NCI-H1105 treated with DMSO at 0.1 percent for 48 hours (cell line): ENCODE measurements at regions not wholly inside any gene's neighbourhood (a gene's known extent, or its start where the extent isn't known, plus 50 kb on each side); places are given as distances from the start of the nearest gene placed in this dataset.

Source experiments
- DNase-seq: peaks from one replicate; lab custom pipeline; 2025; lab: John Stamatoyannopoulos, UW

DNA sequence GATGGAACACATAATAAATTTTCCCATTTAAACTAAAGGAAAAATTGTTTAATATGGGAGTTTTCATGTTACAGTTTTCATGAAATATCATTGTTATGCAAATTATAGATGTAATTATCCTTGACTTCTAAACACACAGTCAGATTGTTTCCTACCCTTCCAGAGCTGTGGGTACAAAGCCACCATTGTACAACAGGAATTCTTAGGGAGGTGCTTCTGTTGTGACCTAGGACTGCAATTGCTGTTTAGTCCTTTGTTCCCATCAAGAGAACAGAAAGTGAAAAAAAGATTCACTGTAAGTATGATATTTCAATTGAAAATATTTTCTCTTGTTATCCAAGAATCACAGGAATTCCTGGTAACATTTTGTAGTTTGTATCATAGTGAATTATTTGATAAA is 455.3 kb upstream of the NAALADL2 start:
- DNase-seq: no peak

DNA sequence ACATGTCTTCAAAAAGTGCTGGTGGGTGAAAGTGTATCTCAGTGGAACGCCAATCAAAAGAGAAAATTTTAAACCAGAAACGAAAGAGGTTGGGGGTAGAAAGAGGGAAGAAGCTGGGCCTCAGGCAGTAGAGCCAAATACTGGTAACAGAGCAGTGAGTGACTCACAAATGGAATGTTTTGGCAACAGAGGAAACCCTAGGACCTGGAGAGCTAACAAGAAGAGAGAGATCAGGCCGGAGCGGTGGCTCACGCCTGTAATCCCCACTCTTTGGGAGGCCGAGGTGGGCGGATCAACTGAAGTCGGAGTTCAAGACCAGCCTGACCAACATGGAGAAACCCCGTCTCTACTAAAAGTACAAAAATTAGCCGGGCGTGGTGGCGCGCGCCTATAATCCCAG is 450.8 kb upstream of the NAALADL2 start:
- no peak for DNase-seq

DNA sequence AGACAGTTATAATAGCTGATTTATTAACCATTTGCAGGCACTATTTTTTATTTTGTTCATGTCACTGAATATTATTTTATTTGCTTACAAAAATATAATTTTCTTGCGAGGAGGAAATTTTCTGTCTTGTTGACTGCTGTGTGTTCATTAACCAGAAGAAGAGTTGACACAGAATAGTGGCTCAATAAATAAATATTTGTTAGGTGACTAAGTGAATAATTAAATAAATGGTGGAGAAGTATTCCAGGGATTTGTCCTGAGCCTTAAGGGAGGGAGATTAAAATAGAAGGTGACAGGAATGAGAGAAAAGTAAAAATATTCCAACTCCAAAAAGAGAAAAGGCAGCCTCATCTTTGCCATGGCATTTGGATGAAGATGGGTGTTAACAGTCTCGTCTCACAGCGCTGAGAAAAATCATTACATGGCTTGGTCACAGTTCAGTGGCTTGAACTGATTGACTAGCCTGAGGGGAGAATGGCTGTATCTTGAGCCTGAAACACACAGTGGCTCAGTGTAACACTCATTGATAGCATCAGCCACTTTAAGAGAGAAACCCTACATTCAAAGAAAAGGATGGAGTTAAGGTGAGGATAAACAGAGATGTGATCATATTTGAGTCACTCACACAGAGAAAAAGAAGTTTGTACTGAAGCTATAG is 449.9 kb upstream of the NAALADL2 start:
- no peak for DNase-seq

DNA sequence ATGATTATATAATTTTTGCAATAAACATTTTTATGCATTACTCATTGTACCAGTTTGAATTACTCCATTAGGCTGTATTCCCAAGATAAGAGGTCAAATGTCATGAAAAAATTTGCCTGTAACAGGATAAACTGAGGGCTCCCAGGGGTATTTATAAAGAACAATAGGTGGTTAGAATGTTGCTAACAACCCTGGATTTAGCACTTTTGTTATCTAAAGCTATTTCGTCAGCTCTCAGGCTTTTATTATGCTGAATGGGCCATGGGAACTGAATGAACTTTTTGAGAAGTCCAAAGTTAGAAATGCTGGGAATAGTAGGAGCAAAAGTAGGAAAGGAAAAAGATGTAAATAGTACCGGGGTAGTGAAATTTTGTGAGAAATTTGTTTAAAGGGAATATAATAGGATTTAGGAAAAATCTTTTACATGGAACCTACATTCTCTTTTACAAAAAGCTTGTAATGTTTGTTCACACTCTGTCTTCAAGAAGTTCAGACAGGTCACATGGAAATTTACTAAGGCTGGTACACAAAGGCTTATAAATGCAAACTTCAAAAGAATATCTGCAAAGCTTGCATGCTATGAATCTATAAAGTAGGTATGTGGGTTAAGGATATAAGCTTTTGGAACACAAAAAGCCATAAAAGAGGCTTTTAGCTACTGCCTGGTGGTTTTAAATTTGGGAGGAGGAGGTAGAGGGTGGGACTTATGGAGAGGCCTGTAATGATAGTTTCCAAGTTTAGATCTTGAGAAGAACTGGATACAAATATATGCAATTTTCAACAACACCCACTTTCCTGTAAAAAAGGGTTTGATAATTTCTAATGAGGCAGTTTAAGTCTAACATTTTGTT is 445.8 kb upstream of the NAALADL2 start:
- no peak for DNase-seq

DNA sequence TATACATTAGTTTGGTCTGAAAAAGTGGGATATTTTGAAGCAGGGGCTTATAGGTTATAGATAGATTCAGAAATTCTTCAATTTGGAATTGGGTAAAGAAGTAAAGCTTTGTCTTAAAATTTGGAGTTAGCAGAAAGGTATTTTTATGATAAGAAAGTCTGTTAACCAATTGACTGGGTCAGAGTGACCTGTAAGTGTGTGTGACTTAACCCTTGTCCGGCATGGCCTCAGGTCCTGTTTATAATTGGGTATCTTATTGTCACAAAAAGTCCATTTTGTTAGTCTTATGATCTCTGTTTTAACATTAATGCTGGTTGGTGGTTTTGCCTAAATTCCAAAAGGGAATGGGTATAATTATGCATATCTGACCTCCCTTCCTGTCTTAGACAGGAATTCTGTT is 444.2 kb upstream of the NAALADL2 start:
- no peak for DNase-seq

DNA sequence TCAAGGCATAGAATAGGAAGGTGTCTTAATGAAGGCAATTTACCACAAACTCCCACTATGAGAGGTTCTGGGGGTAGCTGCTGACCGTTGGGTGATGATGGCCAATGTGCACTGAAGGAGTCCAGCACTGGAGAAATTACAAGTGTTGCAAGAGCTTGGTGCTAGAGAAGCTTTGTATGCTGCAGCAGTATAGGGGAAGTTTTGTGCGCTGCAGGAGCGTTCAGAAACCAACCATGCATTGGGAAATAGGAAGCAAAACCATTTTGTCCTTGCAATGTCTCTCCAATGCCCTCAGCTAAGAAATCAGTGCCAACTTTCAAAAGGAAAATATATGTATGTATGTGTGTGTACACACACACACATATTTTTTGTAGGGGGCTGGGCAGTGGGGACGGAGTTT is 441.6 kb upstream of the NAALADL2 start:
- DNase-seq: no peak

DNA sequence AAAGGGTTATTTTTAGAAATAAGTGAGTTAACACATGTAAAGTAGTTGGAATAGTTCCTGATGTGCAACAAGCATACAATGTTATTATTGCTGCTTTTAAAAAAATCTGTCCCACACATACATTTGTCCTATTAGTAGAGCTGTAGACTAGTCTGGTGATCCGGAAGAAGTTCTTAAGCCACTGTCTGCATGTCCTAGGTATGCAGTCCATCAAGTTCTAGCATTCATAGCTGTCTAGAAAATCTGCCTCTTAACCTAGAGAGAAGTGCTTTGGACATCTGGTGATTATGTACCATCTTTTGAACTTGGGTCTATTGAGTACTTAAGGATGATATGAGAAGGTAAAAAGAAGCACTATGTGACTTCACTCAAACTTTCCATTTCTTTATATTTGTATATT is 439.9 kb upstream of the NAALADL2 start:
- DNase-seq: no peak

DNA sequence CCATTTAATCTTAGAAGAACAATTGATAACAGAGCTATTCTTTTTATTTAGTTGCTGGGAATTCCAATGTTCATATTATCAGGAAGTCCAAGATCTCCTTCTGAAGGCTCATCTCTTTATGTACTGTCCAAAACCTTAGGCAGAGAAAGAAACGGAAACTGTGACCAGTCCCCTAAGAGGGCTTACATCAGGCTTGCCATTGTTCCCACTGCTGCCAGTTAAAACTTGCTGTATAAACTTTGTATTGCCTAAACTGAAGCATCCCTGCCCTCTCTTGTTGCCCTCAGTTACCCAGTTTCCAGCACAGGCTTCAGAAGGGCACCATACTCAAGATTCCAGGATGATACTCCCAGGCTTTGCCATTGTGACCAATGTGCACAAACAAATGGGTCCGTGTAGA is 435.2 kb upstream of the NAALADL2 start:
- no peak for DNase-seq

DNA sequence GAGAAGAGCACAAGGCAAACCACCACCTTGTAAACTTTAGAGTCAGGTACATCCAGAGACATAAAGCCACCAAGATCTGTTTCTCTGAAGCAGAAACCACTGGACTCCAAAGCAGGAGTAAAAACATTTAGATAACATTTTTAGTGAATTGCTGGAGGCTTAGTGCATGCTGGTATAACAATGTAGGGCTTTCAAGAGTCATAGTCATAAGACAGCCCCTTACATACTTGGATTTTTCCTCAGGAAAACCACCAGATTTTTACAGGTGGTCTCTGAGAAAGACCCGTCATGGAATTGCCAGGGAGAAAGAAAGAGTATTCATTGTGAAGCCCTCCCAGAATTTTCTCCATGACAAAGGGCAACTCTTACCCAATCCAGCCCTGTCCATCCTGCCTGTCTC is 434.5 kb upstream of the NAALADL2 start:
- no peak for DNase-seq

DNA sequence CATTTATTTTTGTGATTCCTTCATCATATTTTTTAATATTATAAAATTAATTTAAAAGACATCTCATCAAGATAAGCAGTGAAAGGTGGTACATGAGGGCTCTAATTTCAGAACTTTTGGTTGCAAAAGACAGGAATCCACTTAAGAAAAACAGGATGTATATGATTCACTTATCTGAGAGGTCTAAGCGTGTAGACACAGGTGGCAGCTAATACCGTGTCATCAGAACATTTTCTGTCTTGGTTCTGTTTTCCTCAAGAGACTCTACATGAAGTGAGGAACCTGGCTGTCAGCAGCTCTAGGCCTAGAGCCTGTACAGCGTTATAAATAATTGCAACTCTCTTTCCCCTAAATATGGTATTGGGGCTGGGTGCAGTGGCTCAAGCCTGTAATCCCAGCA is 433.7 kb upstream of the NAALADL2 start:
- DNase-seq: no peak

DNA sequence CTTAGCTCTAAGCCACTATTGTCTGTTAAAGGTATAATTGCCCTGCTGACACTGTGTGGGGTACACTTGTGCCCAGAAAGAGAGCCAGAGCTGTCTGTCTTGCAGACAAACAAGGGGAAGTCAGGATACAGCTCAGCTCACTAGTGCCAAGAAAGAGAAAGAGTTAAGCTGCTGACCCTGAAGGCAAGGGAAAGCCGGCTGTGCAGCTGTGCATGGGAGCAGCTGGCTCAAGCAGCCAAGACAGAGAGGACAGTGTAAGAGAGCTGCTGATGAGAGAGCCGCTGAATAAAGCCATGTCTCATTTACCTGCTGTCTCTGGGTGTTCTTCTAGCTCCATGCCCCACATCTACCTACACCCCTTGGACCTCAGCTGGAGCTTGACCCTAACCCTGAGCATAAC is 428.1 kb upstream of the NAALADL2 start:
- no peak for DNase-seq

DNA sequence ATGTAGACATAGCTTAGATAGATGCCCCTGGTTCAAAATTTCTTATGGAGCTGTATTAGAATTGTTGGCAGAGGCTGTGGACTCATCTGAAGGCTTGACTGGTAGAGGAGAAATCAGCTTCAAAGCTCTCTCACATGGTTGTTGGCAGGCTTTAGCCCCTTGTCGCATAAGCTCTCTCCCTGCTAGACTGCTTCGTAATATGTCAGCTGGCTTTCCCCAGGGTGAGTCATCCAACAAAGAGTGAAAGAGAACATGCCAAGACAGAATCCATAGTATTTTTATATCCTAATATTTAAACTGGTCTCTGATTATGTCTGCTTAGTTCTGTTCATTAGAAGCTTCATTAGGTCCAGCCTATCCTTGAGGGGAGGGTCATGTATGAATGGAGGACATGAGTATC is 427.4 kb upstream of the NAALADL2 start:
- no peak for DNase-seq

DNA sequence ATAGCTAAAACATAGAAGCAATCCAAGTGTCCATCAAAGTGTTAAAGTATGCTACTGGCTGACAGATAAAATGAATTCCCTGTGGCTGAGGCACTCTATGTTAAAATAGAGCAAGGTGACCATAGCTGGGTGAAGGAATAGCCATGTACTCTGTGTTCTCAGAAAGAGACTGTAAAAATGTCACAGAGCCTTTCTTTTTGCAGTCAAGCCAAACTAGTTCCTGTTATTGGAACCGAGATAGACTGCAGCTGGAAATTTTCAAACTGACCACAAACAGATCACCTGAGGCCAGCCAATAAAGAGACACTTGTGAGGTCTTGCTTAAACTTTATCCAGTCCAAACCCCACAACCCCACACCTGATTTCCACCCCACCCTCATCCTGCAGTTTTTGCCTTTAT is 422.8 kb upstream of the NAALADL2 start:
- DNase-seq: no peak

DNA sequence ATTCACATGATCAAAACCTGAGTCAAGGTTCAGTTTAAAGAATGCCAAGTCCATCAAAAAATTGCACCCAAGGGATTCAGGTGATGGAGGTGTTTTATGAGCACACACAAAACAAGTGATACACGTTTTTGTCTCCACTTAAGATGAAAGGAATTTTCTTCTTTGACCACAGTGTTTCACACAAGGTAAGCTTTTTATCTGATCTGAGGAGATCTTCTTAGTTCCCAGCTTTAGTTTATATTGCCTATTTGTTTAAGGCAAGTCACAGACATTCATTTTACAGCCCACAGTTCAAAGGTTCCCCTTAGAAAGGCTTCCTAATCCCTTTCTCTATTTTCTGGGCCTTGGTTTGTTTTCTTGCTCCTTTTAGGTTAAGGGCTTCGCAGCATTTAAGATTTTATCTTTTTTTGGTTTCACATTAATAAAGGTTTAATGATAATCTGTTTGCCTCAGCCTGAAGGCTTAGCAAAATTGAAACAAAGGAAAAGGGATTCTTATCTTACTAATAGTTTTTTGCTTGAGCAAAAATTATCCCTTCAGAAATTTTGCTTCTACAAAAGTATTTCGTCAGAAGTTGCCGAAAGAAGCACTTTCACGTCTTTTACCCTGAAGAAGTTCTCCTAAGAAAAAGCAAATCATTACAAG is 420.5 kb upstream of the NAALADL2 start:
- no peak for DNase-seq

DNA sequence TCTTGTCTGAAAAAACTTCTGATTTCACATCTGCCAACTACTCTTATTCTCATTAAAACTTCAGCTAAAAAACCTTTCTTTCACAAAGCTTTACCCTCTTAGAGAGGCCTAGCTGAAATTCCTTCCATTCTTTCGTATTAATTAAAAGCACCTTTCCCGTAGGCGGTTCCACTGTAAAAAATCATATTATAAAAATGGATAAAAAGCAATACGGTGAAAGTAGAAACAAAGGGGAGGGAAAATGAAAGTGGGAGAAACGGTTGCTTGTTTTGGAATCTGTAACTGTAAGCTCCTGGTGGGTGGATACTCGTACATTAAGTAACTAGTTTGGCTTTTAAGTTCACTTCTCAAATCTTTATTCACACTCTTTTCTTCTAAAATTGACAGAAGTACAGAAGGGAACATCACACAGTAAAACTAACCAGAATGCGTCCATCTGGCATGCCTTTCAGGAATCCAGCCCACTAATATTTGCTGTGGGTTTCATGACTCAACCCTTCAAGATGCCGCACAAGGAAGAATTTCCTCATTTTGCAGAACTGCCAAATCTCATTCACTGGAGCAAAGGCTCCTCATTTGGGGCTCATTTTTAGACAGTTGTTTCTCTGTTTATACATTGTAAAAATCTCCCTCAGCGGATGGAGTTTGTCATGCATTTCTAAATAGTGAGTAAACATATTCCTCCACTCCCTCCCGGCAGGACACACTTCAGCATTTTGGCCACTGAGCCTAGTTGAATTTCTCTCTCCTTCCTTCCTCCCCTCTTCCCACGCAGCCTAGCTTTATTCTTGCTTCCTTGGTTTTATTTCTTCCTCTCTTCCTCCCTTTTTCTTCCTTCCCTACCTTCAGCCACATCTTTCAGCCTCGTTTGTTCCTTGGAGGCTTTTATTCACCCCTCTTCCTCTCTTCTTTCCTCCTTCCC is 419.5 kb upstream of the NAALADL2 start:
- no peak for DNase-seq

DNA sequence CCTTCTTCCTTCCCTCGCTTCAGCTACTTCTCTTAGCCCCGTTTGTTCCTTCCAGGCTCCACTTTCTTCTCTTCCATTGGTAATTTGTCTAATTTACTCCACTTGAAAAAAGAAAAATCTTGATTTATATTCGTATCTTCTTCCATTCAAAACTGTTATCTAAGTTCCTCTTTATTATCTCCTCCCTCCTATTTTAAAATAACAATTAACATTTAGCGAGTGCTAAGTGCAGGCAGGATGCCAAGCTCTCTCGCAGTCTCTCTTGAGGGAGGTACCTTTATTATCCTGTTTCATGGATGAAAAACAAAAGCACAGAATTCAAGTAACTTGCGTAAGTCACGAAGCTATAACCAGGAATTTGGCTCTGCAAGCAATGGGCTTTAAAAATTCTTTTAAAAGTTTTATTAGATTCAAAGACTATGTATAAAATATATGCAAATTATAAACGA is 418.9 kb upstream of the NAALADL2 start:
- peak; percentile 90 for DNase-seq

DNA sequence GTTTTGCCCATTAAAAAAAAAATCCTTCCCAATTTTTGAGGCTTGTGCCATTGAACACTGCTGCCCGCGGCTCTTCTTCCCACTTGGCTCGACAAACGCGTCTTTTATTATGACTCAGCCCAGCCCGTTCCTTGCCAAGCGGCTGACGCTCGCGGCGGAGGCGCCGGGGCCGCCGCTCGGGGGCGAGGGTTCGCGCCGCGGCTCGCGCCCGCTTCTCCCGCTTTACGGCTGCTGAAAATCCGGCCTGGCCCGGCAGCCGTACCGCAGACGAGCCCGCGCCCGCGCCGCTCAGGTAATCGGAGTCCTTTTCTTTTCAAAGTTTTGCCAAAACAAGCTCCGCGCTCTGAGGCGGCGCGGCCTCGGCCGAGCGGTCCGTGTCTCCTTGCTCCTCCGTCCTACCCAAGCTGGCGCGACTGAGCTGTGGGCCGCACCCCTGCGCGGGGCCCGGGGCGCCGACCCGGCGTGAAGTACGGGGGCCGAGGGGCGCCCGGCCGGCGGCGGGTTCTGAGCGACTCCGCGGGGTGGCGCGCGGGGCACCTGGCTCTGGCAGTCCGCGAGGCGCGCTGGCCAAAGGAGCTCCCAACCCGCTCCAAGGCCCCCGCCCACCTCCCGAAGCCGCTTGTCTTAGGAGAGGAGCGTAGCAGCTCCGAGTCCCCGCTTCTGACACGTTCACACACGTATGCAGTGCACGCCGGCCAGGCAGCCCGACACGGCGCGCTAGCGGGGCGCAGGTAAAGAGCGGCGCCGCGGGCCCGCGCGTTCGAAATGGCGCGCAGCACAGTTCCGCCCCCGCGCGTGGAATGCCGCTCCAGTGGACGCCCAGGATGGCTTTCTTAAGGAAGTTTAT is 418.2 kb upstream of the NAALADL2 start:
- DNase-seq: peak; percentile 97

DNA sequence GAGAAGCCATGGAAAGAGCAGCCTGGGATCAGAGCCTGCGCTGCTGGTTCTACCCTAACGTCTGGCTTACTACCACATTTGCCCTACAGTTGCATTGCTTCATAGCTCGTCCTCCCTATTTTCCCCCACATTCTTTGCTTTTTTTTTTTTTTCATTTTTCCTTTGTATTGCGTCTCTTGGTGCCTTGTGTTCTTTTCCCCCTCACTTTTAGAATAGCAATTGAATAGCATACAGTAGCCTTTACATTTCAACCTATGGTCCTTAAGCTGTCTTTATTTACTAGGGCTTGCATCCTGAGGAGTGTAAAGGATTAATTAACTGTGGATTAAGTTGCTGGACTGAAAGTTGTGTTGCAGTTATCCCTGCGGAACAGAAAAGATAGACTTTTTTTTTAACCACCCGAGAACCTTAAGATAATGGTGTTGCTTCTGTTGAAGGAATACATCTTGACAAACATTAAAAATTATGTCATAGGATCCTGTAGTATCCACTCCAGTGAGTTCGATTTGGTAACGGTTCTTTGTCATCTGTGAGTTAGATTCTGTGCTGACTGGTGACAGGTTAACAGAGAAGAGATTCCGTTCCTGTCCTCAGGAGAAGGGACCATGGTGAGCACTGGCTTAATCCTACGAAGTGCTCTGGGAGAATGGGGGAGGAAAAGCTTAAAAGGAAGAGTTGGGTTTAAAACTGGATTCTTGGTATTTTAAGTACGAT is 417.4 kb upstream of the NAALADL2 start:
- DNase-seq: peak; percentile 59

DNA sequence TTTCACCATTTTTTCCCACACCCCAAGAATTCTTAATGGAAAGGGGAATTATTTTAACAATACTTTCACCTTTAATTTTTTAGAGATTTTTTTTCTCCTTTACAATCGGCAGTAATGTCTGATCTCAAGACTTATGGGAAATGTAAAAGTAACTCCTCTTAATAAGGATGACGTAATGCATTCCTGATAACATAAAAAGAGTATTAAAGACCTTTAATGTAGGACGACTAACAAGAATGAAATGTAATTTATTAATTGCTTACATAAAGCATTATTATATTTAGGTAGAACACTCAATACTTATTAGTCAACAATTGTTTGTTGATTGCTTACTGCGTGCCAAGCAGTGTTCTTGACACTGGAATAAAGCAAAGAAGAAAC is 416.8 kb upstream of the NAALADL2 start:
- DNase-seq: no peak

DNA sequence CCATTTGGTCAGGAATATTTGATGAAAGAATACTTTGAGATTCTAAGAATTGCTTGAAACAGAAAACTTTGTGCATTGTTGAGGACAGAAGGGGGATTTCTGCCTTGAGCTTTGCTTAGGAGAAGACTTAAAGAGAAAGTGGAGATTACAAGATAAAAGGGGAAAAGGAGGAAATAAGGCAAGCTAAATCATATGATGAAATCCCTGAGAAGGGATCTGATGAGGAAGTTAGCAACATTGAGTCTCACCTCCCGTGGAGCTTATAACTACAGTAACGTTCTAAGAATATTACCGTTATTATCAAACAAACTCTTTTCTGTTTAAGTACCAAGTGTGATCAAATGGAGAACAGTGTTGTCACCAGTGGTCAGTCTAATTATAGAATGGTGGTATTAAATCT is 414.7 kb upstream of the NAALADL2 start:
- no peak for DNase-seq

DNA sequence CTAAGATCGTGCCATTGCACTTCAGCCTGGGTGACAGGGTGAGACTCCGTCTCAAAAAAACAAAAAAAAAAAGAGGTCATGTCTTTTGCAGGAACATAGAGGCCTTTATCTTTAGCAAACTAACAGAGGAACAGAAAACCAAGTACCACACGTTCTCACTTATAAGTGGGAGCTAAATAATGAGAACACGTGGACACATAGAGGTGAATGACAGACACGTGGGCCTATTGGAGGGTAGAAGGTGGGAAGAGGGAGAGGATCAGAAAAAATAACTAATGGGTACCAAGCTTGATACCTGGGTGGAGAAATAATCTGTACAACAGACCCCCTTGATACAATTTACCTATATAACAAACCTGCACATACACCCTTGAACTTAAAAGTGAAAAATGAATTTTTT is 401.4 kb upstream of the NAALADL2 start:
- no peak for DNase-seq
